Heart left ventricle (tissue), 16 donors: ENCODE measurements at regions not wholly inside any gene's neighbourhood (a gene's known extent, or its start where the extent isn't known, plus 50 kb on each side); places are given as distances from the start of the nearest gene placed in this dataset.

Experiments
- ATAC-seq, 4 donors: fragments of 200-7000 bp; cut with Tn5 transposase; one replicate each; pipeline ENCODE4 v1.9.1; 2020 to 2022; ENCODE audit warnings: moderate library complexity in 4 of 4, mild to moderate bottlenecking in 3 of 4, moderate number of reproducible peaks in 1 of 4
- DNase-seq, 5 donors: peaks; one replicate each; pipeline ENCODE4 v3.0.0-alpha.2; 2020
- H3K27ac ChIP-seq, 12 donors: fragments of 200-600 bp; sonication (generic) in 4 of 12; one replicate each; pipeline versions ENCODE4 v1.5.0 to v1.8.0; 2016 to 2022; ENCODE audit warnings: mild to moderate bottlenecking in 2 of 12
- H3K27me3 ChIP-seq, 9 donors: fragments of 200-600 bp; sonication (generic) in 2 of 9; one replicate each; pipeline versions ENCODE4 v1.5.1 to v1.8.0; 2016 to 2022; ENCODE audit warnings: mild to moderate bottlenecking in 3 of 9
- H3K36me3 ChIP-seq, 9 donors: fragments of 200-600 bp; sonication (generic) in 2 of 9; one replicate each; pipeline versions ENCODE4 v1.5.0 to v1.8.0; 2018 to 2022; ENCODE audit warnings: mild to moderate bottlenecking in 2 of 9
- H3K4me1 ChIP-seq, 12 donors: fragments of 200-600 bp; sonication (generic) in 4 of 12; one replicate each; pipeline versions ENCODE4 v1.5.0 to v1.8.0; 2016 to 2022; ENCODE audit warnings: mild to moderate bottlenecking in 3 of 12
- H3K4me3 ChIP-seq, 12 donors: fragments of 200-600 bp; sonication (generic) in 4 of 12; one replicate each; pipeline versions ENCODE4 v1.5.0 to v1.8.0; 2017 to 2022; ENCODE audit warnings: mild to moderate bottlenecking in 9 of 12, moderate library complexity in 4 of 12
- H3K9me3 ChIP-seq, 12 donors: fragments of 200-600 bp; sonication (generic) in 4 of 12; one replicate each; pipeline versions ENCODE4 v1.5.0 to v1.8.0; 2016 to 2022; ENCODE audit warnings: mild to moderate bottlenecking in 1 of 12
- POLR2A ChIP-seq, 2 donors: fragments of 450-650 bp; IDR thresholded peaks; one replicate each; pipeline ENCODE4 v1.6.1; 2017; ENCODE audit warnings: antibody characterized with exemption in 2 of 2, mild to moderate bottlenecking in 2 of 2, moderate library complexity in 2 of 2
- WGBS, 4 donors: extraction: QIAGEN DNeasy Blood & Tissue Kit in 2 of 4; methylation state at CpG; one replicate each; pipeline versions ENCODE4 v1.1.5 to v1.1.7; 2013 to 2018; 5-methylcytosine and 5-hydroxymethylcytosine counted together
- intact Hi-C, 10 donors: fragments of 100-400 bp; cut with DNase I; formaldehyde crosslinking; loops; one replicate each; pipeline versions ENCODE4 v1.11.1 to v1.14.2; 2022
- TF ChIP-seq, protein P1 (sequence below), 12 donors: fragments of 200-600 bp; sonication (generic) in 4 of 12; IDR thresholded peaks; one replicate each; pipeline versions ENCODE4 v1.5.0 to v1.8.0; 2018 to 2022; ENCODE audit warnings: antibody characterized with exemption in 12 of 12, mild to moderate bottlenecking in 5 of 12
- donor health status: ischemic (EF 13 %, LVEDD 7.1; RV severe dilation, severe dysfunction).
- donor health status: healthy with polysubstance abuse.
- donor health status: DM: no; HTN: yes; CAD: no.
- donor health status: DM: no; HTN: no; CAD: no.
- donor health status: ischemic (EF 25% LVEDD 6.9; RV normal size, moderate dysfunction).
- donor health status: ischemic (EF 25% LVEDD 5.7; RV mildly dilated, moderate dysfunction).
- donor health status: healthy.
- donor health status: DM: yes; HTN: yes; CAD: no.
- donor health status: ischemic (EF 35%, LVEDD 5.7; RV mildly dilated, moderate dysfunction).
- donor health status: nonischemic (EF 11% LVEDD 7.7; RV severe dilation, severe dysfunction).
- donor health status: DM: yes; HTN: yes; CAD: no.
- donor health status: PGD.
- donor health status: ischemic (EF 29% LVEDD 5.4; RV normal size, mild dysfunction).
- donor health status: nonischemic (EF 23%, LVEDD 6.1; RV moderate dilation, normal function).

DNA sequence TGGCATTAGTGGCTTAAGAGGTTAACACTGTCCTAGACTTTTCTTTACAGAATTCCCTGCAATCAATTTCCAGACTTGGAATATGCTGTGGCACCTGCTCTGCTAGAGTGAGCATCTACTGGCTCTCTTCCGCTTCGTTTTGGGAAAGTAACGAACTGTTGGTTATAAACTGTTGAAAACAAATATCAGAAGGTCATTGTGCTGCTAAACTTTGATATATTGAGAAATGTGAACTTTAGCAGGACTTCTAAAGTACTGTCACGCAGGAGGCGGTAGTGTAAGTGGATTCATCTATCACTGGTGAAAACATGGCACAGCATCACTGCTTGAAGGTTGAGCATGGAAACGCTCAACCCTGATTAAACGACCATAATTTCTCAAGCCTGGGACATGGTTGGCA, 348.9 kb downstream of the FLRT2 start:
- Histone ChIP-seq H3K27ac (no peak overlapping the region), H3K4me3 (no peak overlapping the region), H3K27me3 (no peaks in the 10 kb centered on the region), H3K4me1 (no peaks in the 10 kb centered on the region), H3K9me3 (no peaks in the 10 kb centered on the region), H3K36me3 (no peaks in the 10 kb centered on the region)
- TF ChIP-seq POLR2A (IDR thresholded peaks at IDR 0.05): no peak
- TF ChIP-seq, protein P1, sequence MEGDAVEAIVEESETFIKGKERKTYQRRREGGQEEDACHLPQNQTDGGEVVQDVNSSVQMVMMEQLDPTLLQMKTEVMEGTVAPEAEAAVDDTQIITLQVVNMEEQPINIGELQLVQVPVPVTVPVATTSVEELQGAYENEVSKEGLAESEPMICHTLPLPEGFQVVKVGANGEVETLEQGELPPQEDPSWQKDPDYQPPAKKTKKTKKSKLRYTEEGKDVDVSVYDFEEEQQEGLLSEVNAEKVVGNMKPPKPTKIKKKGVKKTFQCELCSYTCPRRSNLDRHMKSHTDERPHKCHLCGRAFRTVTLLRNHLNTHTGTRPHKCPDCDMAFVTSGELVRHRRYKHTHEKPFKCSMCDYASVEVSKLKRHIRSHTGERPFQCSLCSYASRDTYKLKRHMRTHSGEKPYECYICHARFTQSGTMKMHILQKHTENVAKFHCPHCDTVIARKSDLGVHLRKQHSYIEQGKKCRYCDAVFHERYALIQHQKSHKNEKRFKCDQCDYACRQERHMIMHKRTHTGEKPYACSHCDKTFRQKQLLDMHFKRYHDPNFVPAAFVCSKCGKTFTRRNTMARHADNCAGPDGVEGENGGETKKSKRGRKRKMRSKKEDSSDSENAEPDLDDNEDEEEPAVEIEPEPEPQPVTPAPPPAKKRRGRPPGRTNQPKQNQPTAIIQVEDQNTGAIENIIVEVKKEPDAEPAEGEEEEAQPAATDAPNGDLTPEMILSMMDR (IDR thresholded peaks at IDR 0.05): no peak
- WGBS, 4 donors: 85 to 91% (median 88%) methylated on average over 7 of the region's 7 CpGs
- DNase-seq: no peak
- ATAC-seq: no peak
- intact Hi-C loops: no loop called here

DNA sequence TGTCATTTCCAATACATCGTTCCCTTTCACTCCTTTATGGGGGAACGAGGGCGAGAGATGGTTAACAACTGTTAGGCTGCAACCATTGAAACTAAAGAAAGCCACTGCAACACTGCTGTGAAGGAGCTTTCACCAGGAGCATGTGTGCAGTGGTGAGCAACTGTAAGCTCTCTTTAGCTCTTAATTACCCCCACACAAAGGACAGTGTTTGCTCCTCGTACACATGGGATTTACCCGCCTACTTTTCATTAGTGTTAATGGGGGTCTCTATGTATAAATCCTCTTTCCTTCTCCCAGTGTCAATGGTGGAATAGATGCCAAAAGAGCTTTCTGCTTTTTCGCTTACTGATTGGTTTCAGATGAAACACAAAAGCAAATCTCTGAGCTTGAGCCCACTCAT, 343.1 kb downstream of the FLRT2 start:
- no peaks in the 10 kb centered on the region for H3K9me3 ChIP-seq
- no peak overlapping the region for H3K4me3 ChIP-seq
- H3K27me3 ChIP-seq: no peaks in the 10 kb centered on the region
- DNase-seq (no peak), ATAC-seq (no peak)
- no peak for TF ChIP-seq POLR2A (IDR thresholded peaks at IDR 0.05)
- TF ChIP-seq, protein P1 (IDR thresholded peaks at IDR 0.05): no peak
- no peaks in the 10 kb centered on the region for H3K4me1 ChIP-seq
- H3K27ac ChIP-seq: no peak overlapping the region
- intact Hi-C loops: no loop called here
- WGBS, 4 donors: 87 to 94% (median 92%) methylated on average over 6 of the region's 6 CpGs
- no peaks in the 10 kb centered on the region for H3K36me3 ChIP-seq

DNA sequence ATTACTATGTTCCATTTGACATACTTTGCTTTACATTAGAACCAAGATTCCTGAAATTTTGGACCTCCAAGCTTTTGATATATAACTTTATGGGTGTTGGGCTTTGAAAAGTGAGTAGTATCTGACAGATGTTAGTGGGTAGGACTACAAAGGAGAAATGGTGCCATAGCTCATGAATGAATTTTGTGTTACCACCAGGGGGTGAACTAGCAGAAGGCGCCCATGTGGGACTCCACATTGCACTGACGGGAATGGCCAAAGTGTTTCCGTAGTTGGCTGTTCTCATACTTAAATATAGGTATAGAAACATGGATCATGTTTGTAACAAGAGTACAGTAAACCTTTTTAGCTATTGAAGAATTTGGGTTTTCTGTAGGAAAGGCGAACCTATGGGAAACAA, 337.5 kb downstream of the FLRT2 start:
- Histone ChIP-seq H3K27ac (no peak overlapping the region), H3K4me3 (no peak overlapping the region), H3K9me3 (no peaks in the 10 kb centered on the region), H3K36me3 (no peaks in the 10 kb centered on the region), H3K27me3 (no peaks in the 10 kb centered on the region), H3K4me1 (no peaks in the 10 kb centered on the region)
- TF ChIP-seq POLR2A (IDR thresholded peaks at IDR 0.05): no peak
- TF ChIP-seq, protein P1 (IDR thresholded peaks at IDR 0.05): no peak
- intact Hi-C loops: no loop called here
- no peak for DNase-seq
- ATAC-seq: no peak
- 73 to 88% (median 83%) methylated on average over 4 of the region's 4 CpGs for WGBS, 4 donors

DNA sequence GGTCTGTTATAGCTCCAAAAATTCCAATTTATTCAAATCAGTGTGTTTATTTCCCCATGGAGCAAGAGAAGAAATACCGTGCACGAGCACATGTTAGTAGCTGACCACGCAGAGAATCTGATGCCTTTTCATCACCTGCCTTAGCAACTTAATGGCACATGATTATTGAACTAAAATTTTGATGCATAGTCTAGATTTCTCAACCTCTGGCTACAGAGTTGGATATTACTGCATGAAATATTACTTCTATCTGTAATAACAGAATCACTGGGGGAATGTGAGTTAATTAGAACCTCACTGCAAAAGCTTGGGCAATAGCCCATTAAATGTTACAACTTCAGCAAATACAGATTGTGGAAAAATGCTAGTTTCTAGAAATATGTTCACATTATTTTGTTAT, 335.8 kb downstream of the FLRT2 start:
- no peak for TF ChIP-seq POLR2A (IDR thresholded peaks at IDR 0.05)
- TF ChIP-seq, protein P1 (IDR thresholded peaks at IDR 0.05): no peak
- Histone ChIP-seq H3K36me3 (no peaks in the 10 kb centered on the region), H3K27ac (no peak overlapping the region), H3K4me1 (no peaks in the 10 kb centered on the region), H3K9me3 (no peaks in the 10 kb centered on the region), H3K4me3 (no peak overlapping the region), H3K27me3 (no peaks in the 10 kb centered on the region)
- intact Hi-C loops: no loop called here
- ATAC-seq (no peak), DNase-seq (no peak)
- WGBS, 4 donors: 69 to 80% (median 72%) methylated on average over 3 of the region's 3 CpGs
